Panc1 (cell line): ENCODE measurements at regions not wholly inside any gene's neighbourhood (a gene's known extent, or its start where the extent isn't known, plus 50 kb on each side); places are given as distances from the start of the nearest gene placed in this dataset.

Experiments used
- ATAC-seq: fragments of 200-7000 bp; cut with Tn5 transposase; 2 replicates; pipeline ENCODE4 v1.9.1; 2020; ENCODE audit warnings: mild to moderate bottlenecking, moderate library complexity
- BruUV-seq: library from RNA; stranded (reverse); fragments of 400-500 nt; replicated peaks from 2 replicates; lab custom pipeline; 2021; lab: Mats Ljungman, UMichigan
- CTCF ChIA-PET: fragments of 300-600 bp; sonication (Branson Sonifier 250); formaldehyde crosslinking; loops from one replicate; lab custom pipeline; 2022; ENCODE audit warnings: antibody characterized with exemption; lab: Charles Lee
- POLR2A ChIA-PET: fragments of 300-600 bp; sonication (Branson Sonifier 250); formaldehyde crosslinking; loops from one replicate; lab custom pipeline; 2022; ENCODE audit warnings: antibody characterized with exemption; lab: Charles Lee
- DNase-seq: peaks from one replicate; pipeline ENCODE4 v3.0.0-alpha.2; 2010; ENCODE audit warnings: low read depth, low spot score
- H3K27ac ChIP-seq: 2 replicates; pipeline ENCODE4 v1.5.1; 2011; ENCODE audit warnings: mild to moderate bottlenecking, low read length, inconsistent platforms
- H3K27me3 ChIP-seq: fragments of 200-500 bp; sonication (Bioruptor generic); 2 replicates; pipeline ENCODE4 v1.6.0; 2014; ENCODE audit warnings: low read length, inconsistent platforms; ENCODE audit not compliant: control insufficient read depth, insufficient read depth
- H3K36me3 ChIP-seq: fragments of 200-500 bp; sonication (Bioruptor generic); 2 replicates; pipeline ENCODE4 v1.5.1; 2014; ENCODE audit warnings: inconsistent platforms, mild to moderate bottlenecking, low read length, moderate library complexity; ENCODE audit not compliant: control insufficient read depth, insufficient read depth
- H3K4me1 ChIP-seq: 2 replicates; pipeline ENCODE4 v1.5.1; 2011; ENCODE audit warnings: inconsistent platforms, mild to moderate bottlenecking, low read length, moderate library complexity; ENCODE audit not compliant: control insufficient read depth, insufficient read depth
- H3K4me3 ChIP-seq, 2 experiments: 2 replicates each; pipeline ENCODE4 v1.5.1; 2011 to 2012; ENCODE audit warnings: low read depth in 2 of 2, low read length in 2 of 2, mild to moderate bottlenecking in 2 of 2, inconsistent platforms in 1 of 2, moderate library complexity in 1 of 2
- H3K9me3 ChIP-seq: fragments of 200-500 bp; sonication (Bioruptor generic); 2 replicates; pipeline ENCODE4 v1.5.1; 2014; ENCODE audit warnings: low read depth, mild to moderate bottlenecking, inconsistent platforms, low read length, moderate library complexity; ENCODE audit not compliant: control insufficient read depth, insufficient read depth
- CTCF ChIP-seq: fragments of 450-650 bp; IDR thresholded peaks from 2 replicates; pipeline ENCODE4 v1.5.1; 2017; ENCODE audit warnings: mild to moderate bottlenecking
- POLR2AphosphoS5 ChIP-seq: IDR thresholded peaks from 2 replicates; pipeline ENCODE4 v1.6.1; 2012; ENCODE audit warnings: mild to moderate bottlenecking, low read depth, low read length, moderate library complexity
- REST ChIP-seq, 2 experiments: IDR thresholded peaks; 2 replicates each; pipeline ENCODE4 v1.6.1; 2011 to 2012; ENCODE audit warnings: low read depth in 2 of 2, control low read depth in 1 of 2, low read length in 1 of 2, mild to moderate bottlenecking in 1 of 2, moderate library complexity in 1 of 2; ENCODE audit not compliant: insufficient read depth in 1 of 2
- SIN3A ChIP-seq: IDR thresholded peaks from 2 replicates; pipeline ENCODE4 v1.6.1; 2012; ENCODE audit warnings: low read depth, mild to moderate bottlenecking, low read length, moderate library complexity, borderline replicate concordance; ENCODE audit not compliant: insufficient read depth
- TCF7L2 ChIP-seq: IDR thresholded peaks from 2 replicates; pipeline ENCODE4 v1.6.1; 2011; ENCODE audit warnings: mild to moderate bottlenecking, low read depth, low read length, inconsistent platforms
- in situ Hi-C: cut with HindIII; loops from 2 replicates; pipeline ENCODE4 v1.10.0; 2016; ENCODE audit warnings: low sequenced_read_pairs, low pct_unique_long_range_greater_than_20kb
- intact Hi-C: fragments of 100-400 bp; cut with micrococcal nuclease; formaldehyde crosslinking; loops from one replicate; pipeline ENCODE4 v1.10.0; 2022; ENCODE audit not compliant: unreplicated experiment

GRCh38 chr2:166550923-166551322, 56.9 kb upstream of the SCN7A start:
- in situ Hi-C loops, result no loop called here
- ChIA-PET CTCF (no interaction called here), POLR2A (no interaction called here)
- Histone ChIP-seq H3K36me3 (no peaks in the 10 kb centered on the region), H3K4me1 (no peaks in the 10 kb centered on the region), H3K4me3 (no peak overlapping the region), H3K27me3 (no peaks in the 10 kb centered on the region), H3K27ac (no peak overlapping the region), H3K9me3 (no peaks in the 10 kb centered on the region; the same call in 1 of the 2 replicates)
- TF ChIP-seq CTCF (no peak), REST (IDR thresholded peaks at IDR 0.05; ENCODE audit: insufficient read depth in 1 of 2, low read depth in 2 of 2, low read length in 1 of 2) (no peak), POLR2AphosphoS5 (no peak), SIN3A (no peak), TCF7L2 (no peak)
- DNase-seq, result no peak
- intact Hi-C loops, result no loop called here
- no peak for ATAC-seq
- BruUV-seq, result no TSS peak

GRCh38 chr2:166545473-166545872, 51.4 kb upstream of the SCN7A start:
- H3K4me1 ChIP-seq, result no peaks in the 10 kb centered on the region
- no peak overlapping the region for H3K27ac ChIP-seq
- ChIA-PET POLR2A (no interaction called here), CTCF (no interaction called here)
- no peak for ATAC-seq
- no TSS peak for BruUV-seq
- H3K4me3 ChIP-seq, result no peak overlapping the region
- in situ Hi-C loops, result no loop called here
- no peaks in the 10 kb centered on the region for H3K27me3 ChIP-seq
- H3K9me3 ChIP-seq, result no peaks in the 10 kb centered on the region
- no peak for TF ChIP-seq CTCF
- no peak for TF ChIP-seq POLR2AphosphoS5
- no peak for TF ChIP-seq SIN3A
- no peak for TF ChIP-seq REST (IDR thresholded peaks at IDR 0.05; ENCODE audit: insufficient read depth in 1 of 2, low read depth in 2 of 2, low read length in 1 of 2)
- TF ChIP-seq TCF7L2, result no peak
- H3K36me3 ChIP-seq, result no peaks in the 10 kb centered on the region
- DNase-seq, result no peak
- intact Hi-C loops, result no loop called here
